LNCaP clone FGC (cell line): ENCODE measurements at regions not wholly inside any gene's neighbourhood (a gene's known extent, or its start where the extent isn't known, plus 50 kb on each side); places are given as distances from the start of the nearest gene placed in this dataset.

Experiments
- DNase-seq: peaks from one replicate; pipeline ENCODE4 v3.0.0-alpha.2; 2011; ENCODE audit warnings: low read depth
- H3K4me3 ChIP-seq: 2 replicates; pipeline ENCODE4 v1.5.1; 2011; ENCODE audit warnings: mild to moderate bottlenecking, low read depth, low read length, control low read depth
- TF ChIP-seq, protein P1 (sequence below): IDR thresholded peaks from 2 replicates; pipeline ENCODE4 v1.5.1; 2012; ENCODE audit warnings: mild to moderate bottlenecking; ENCODE audit not compliant: control insufficient read depth, insufficient read depth; ENCODE audit errors: extremely low read depth

- no peak for DNase-seq
- TF ChIP-seq, protein P1, sequence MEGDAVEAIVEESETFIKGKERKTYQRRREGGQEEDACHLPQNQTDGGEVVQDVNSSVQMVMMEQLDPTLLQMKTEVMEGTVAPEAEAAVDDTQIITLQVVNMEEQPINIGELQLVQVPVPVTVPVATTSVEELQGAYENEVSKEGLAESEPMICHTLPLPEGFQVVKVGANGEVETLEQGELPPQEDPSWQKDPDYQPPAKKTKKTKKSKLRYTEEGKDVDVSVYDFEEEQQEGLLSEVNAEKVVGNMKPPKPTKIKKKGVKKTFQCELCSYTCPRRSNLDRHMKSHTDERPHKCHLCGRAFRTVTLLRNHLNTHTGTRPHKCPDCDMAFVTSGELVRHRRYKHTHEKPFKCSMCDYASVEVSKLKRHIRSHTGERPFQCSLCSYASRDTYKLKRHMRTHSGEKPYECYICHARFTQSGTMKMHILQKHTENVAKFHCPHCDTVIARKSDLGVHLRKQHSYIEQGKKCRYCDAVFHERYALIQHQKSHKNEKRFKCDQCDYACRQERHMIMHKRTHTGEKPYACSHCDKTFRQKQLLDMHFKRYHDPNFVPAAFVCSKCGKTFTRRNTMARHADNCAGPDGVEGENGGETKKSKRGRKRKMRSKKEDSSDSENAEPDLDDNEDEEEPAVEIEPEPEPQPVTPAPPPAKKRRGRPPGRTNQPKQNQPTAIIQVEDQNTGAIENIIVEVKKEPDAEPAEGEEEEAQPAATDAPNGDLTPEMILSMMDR, result no peak
- H3K4me3 ChIP-seq, result no peak overlapping the region
Measured at GRCh38 chrX:42260854-42261253, 337.5 kb upstream of the CASK start.

DNA sequence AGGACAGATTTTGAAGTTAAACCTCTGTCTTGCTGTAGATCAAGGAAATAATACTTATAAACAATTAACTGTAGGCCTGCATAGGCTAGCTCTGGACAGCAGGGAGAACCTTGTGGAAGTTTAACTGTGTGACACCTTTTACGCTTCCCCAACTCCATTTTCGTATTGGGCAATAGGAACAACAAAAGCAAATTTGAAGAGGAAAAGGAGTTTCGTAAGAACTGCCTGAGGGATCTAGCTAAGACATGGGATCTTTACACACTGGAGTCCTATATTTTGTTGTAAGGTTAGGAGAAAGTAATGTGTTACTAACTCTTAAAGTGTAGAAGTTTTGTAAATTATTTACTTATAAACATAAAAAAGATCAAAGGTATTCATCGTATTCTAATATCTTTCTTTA, 324.9 kb upstream of the CASK start:
- H3K4me3 ChIP-seq, result no peak overlapping the region
- no peak for DNase-seq
- TF ChIP-seq, protein P1, result no peak

DNA sequence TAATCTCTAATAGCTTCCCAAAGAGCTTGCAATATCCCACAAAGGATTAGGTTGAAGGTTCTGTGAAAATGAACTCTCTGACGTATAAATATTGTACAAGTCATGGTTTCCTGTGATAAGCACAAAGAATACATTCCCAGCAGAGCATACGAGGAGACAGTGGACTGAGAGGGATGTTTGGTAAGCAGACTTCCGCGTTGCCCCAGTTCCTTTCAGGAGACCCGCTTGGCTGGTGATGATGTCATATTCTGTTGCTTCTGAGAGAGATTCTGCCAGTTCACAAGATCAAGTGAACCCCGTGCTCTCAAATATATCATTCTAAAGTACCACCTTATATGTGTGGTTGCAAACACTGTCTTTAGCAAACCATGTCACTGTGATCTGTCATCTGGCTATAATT, 323.9 kb upstream of the CASK start:
- TF ChIP-seq, protein P1, result no peak
- DNase-seq, result no peak
- H3K4me3 ChIP-seq, result no peak overlapping the region

DNA sequence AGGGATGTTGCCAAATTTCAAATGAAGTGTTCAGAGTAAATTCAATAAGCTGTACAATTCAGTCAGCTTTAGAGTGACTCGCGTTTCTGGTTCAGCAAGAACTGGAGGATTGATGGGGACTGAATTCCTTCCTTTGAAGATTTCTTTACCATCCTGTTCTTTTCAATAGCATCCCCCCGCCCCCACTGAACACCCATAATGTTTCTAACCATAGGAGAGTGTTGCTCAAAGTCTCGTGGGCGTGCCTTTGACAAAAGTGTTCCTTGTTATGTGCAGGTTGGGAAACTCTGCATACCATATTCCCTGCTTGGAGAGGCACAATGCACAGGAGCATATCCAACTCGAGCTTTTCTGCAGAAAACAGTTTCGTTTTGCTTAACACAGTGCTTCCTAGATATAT, 323.5 kb upstream of the CASK start:
- no peak for DNase-seq
- TF ChIP-seq, protein P1, result no peak
- H3K4me3 ChIP-seq, result no peak overlapping the region

GRCh38 chrX:42242004-42242403, 318.6 kb upstream of the CASK start:
- H3K4me3 ChIP-seq, result no peak overlapping the region
- TF ChIP-seq, protein P1, result no peak
- no peak for DNase-seq

GRCh38 chrX:42241421-42241820, 318.1 kb upstream of the CASK start:
- no peak for DNase-seq
- no peak overlapping the region for H3K4me3 ChIP-seq
- TF ChIP-seq, protein P1, result no peak

DNA sequence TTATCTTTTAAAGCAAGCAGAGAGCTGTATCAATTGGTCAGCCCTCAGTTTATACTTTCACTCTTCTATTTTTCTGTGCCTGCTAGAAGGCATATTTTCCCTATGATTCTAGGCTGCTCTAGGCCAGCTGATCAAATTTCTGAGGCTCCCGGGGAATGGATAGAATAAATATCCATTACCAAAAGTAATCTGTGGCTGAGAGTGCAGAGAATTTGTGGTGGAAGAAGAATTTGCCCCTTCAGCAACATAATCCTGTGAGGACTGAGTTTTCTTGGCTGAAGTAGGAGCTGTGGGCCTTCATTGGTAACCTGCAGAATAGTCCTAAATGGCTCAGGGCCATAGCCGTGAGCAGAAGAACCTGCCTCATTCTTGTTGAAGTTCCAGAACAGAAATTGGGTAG, 314.6 kb upstream of the CASK start:
- no peak for DNase-seq
- no peak overlapping the region for H3K4me3 ChIP-seq
- TF ChIP-seq, protein P1, result no peak
